Endothelial cell of umbilical vein (primary cell): ENCODE measurements at regions not wholly inside any gene's neighbourhood (a gene's known extent, or its start where the extent isn't known, plus 50 kb on each side); places are given as distances from the start of the nearest gene placed in this dataset.

Source experiments
- BruUV-seq: library from RNA; stranded (reverse); fragments of 400-500 nt; replicated peaks from 2 replicates; lab custom pipeline; 2021; lab: Mats Ljungman, UMichigan
- CTCF ChIA-PET: fragments of 300-600, 350-600 bp; sonication (Branson Sonifier 250); formaldehyde crosslinking; loops from one replicate; lab custom pipeline; 2021; ENCODE audit warnings: antibody characterized with exemption, inconsistent platforms; lab: Charles Lee
- POLR2A ChIA-PET: fragments of 300-600, 350-600 bp; sonication (Branson Sonifier 250); formaldehyde crosslinking; loops from one replicate; lab custom pipeline; 2021; ENCODE audit warnings: antibody characterized with exemption, inconsistent platforms; lab: Charles Lee
- DNase-seq: peaks from one replicate; pipeline ENCODE4 v3.0.0-alpha.2; 2011; ENCODE audit warnings: low read depth, low spot score
- FAIRE-seq: peaks from 2 replicates; lab custom pipeline; 2011; peaks lifted over from hg19 to GRCh38; lab: Jason Lieb, UNC
- H2AFZ ChIP-seq: 2 replicates; pipeline ENCODE4 v1.6.0; 2012; ENCODE audit warnings: low read depth, low read length, control low read depth, inconsistent platforms
- H3K27ac ChIP-seq: 2 replicates; pipeline ENCODE4 v1.5.1; 2011; ENCODE audit warnings: low read depth, mild to moderate bottlenecking, control low read depth, low read length, moderate library complexity; ENCODE audit not compliant: insufficient read depth
- H3K27me3 ChIP-seq, 2 experiments: 2 replicates each; pipeline versions ENCODE4 v1.6.0 to v1.6.1; 2011; ENCODE audit warnings: low read length in 2 of 2, mixed read lengths in 1 of 2; ENCODE audit not compliant: control insufficient read depth in 2 of 2, insufficient read depth in 2 of 2
- H3K36me3 ChIP-seq, 2 experiments: 2 replicates in 1 of 2; 3 replicates in 1 of 2; pipeline ENCODE4 v1.5.1; 2011; ENCODE audit warnings: low read length in 2 of 2, mild to moderate bottlenecking in 1 of 2, moderate library complexity in 1 of 2; ENCODE audit not compliant: control insufficient read depth in 2 of 2, insufficient read depth in 2 of 2; ENCODE audit errors: extremely low read depth in 1 of 2
- H3K4me1 ChIP-seq: 3 replicates; pipeline ENCODE4 v1.5.1; 2011; ENCODE audit warnings: mild to moderate bottlenecking, low read length; ENCODE audit not compliant: control insufficient read depth, insufficient read depth; ENCODE audit errors: extremely low read depth
- H3K4me2 ChIP-seq: 2 replicates; pipeline ENCODE4 v1.6.1; 2011; ENCODE audit warnings: low read length, control low read depth, mixed read lengths; ENCODE audit not compliant: insufficient read depth
- H3K4me3 ChIP-seq, 3 experiments: fragments of 200-600 bp in 1 of 3; sonication (generic), shearing (Covaris generic) in 1 of 3; replicated peaks in 1 of 3; 2 replicates each; pipeline ENCODE4 v1.5.1; 2011 to 2016; ENCODE audit warnings: control low read depth in 3 of 3, low read length in 3 of 3, mild to moderate bottlenecking in 2 of 3, inconsistent platforms in 1 of 3, low read depth in 1 of 3, moderate library complexity in 1 of 3; ENCODE audit not compliant: insufficient read depth in 1 of 3
- H3K79me2 ChIP-seq: 2 replicates; pipeline ENCODE4 v1.6.0; 2012; ENCODE audit warnings: low read length, inconsistent platforms; ENCODE audit not compliant: control insufficient read depth, insufficient read depth
- H3K9ac ChIP-seq: replicated peaks from 2 replicates; pipeline ENCODE3; 2011; ENCODE audit warnings: low read length, control low read depth; ENCODE audit not compliant: insufficient read depth; ENCODE audit errors: extremely low read depth
- H3K9me1 ChIP-seq: replicated peaks from 3 replicates; pipeline ENCODE4 v1.6.0; 2011; ENCODE audit warnings: mild to moderate bottlenecking, low read length; ENCODE audit not compliant: control insufficient read depth, insufficient read depth; ENCODE audit errors: extremely low read depth
- H3K9me3 ChIP-seq: replicated peaks from 2 replicates; pipeline ENCODE4 v1.5.1; 2012; ENCODE audit warnings: low read length, inconsistent platforms; ENCODE audit not compliant: control insufficient read depth, insufficient read depth
- H4K20me1 ChIP-seq: replicated peaks from 2 replicates; pipeline ENCODE3; 2011; ENCODE audit warnings: mild to moderate bottlenecking, low read length; ENCODE audit not compliant: control insufficient read depth, insufficient read depth; ENCODE audit errors: extremely low read depth
- CTCF ChIP-seq, 2 donors: IDR thresholded peaks; 1 replicate in 1 of 2; 2 replicates in 1 of 2; pipeline ENCODE4 v1.5.1; 2011; ENCODE audit warnings: low read length in 2 of 2, mild to moderate bottlenecking in 2 of 2, moderate library complexity in 2 of 2, control low read depth in 1 of 2, inconsistent platforms in 1 of 2, low read depth in 1 of 2; ENCODE audit not compliant: insufficient read depth in 1 of 2; ENCODE audit errors: extremely low read depth in 1 of 2
- EZH2 ChIP-seq: IDR thresholded peaks from 2 replicates; pipeline ENCODE4 v1.6.1; 2012; ENCODE audit warnings: borderline replicate concordance, low read depth, mild to moderate bottlenecking, moderate library complexity, low read length, inconsistent platforms; ENCODE audit not compliant: severe bottlenecking
- FOS ChIP-seq: IDR thresholded peaks from 2 replicates; pipeline ENCODE4 v1.6.1; 2011; ENCODE audit warnings: mild to moderate bottlenecking, low read length, moderate library complexity, borderline replicate concordance; ENCODE audit not compliant: insufficient read depth
- GATA2 ChIP-seq: IDR thresholded peaks from 2 replicates; pipeline ENCODE4 v1.7.0; 2011; ENCODE audit warnings: low read depth, mild to moderate bottlenecking, moderate library complexity, mixed read lengths, low read length; ENCODE audit not compliant: insufficient read length, insufficient read depth
- JUN ChIP-seq: IDR thresholded peaks from 2 replicates; pipeline ENCODE4 v1.6.1; 2011; ENCODE audit warnings: borderline replicate concordance, low read depth; ENCODE audit not compliant: insufficient read length, insufficient read depth
- MAX ChIP-seq: IDR thresholded peaks from 2 replicates; pipeline ENCODE4 v1.6.1; 2011; ENCODE audit not compliant: insufficient read depth, insufficient read length
- MYC ChIP-seq: IDR thresholded peaks from one replicate; pipeline ENCODE4 v1.6.1; 2011; ENCODE audit warnings: mild to moderate bottlenecking, low read depth, low read length
- POLR2A ChIP-seq: IDR thresholded peaks from 2 replicates; pipeline ENCODE4 v1.6.1; 2012; ENCODE audit warnings: low read depth, mild to moderate bottlenecking, control low read depth, low read length
- POLR2AphosphoS5 ChIP-seq: IDR thresholded peaks from 2 replicates; pipeline ENCODE4 v1.6.1; 2012; ENCODE audit warnings: low read depth, mild to moderate bottlenecking, control low read depth, low read length, moderate library complexity; ENCODE audit not compliant: insufficient read depth
- dilution Hi-C: fragments of 300-500 bp; cut with MboI; formaldehyde crosslinking; loops from one replicate; pipeline ENCODE4 v1.15.0; 2019; ENCODE audit warnings: low sequenced_read_pairs; ENCODE audit not compliant: extremely low pct_ligation_motif_present
- intact Hi-C: fragments of 100-400 bp; cut with micrococcal nuclease; formaldehyde crosslinking; loops from one replicate; pipeline ENCODE4 v1.10.0; 2022

- Histone ChIP-seq H3K4me2 (no peak overlapping the region), H3K27me3 (no peaks in the 10 kb centered on the region), H2AFZ (no peak overlapping the region), H3K27ac (no peak overlapping the region), H4K20me1 (no peaks in the 10 kb centered on the region), H3K4me1 (no peaks in the 10 kb centered on the region), H3K9me1 (no peaks in the 10 kb centered on the region), H3K79me2 (no peaks in the 10 kb centered on the region), H3K4me3 (no peak overlapping the region), H3K36me3 (no peaks in the 10 kb centered on the region), H3K9me3 (no peaks in the 10 kb centered on the region), H3K9ac (no peak overlapping the region)
- no TSS peak for BruUV-seq
- dilution Hi-C loops (no loop called here), intact Hi-C loops (no loop called here)
- CTCF ChIA-PET = interaction anchor here (1.0 to 1.3 kb wide), 3 partner anchors 9 to 60 kb away, joined by 3 to 4 read pairs (median 3); no protein-coding TSS in a partner anchor
- DNase-seq = no peak
- TF ChIP-seq POLR2A (no peak), MYC (no peak), FOS (no peak), JUN (no peak), EZH2 (no peak), MAX (no peak), GATA2 (no peak), CTCF (IDR thresholded peaks at IDR 0.05; ENCODE audit: extremely low read depth in 1 of 2, insufficient read depth in 1 of 2, low read depth in 1 of 2, low read length in 2 of 2) (no peak), POLR2AphosphoS5 (no peak)
- no peak for FAIRE-seq
- POLR2A ChIA-PET = no interaction called here
Measured at GRCh38 chr3:181239441-181239840, 249.9 kb upstream of the DNAJC19 start.
